Middle frontal gyrus (tissue), 1 donor: ENCODE measurements at regions not wholly inside any gene's neighbourhood (a gene's known extent, or its start where the extent isn't known, plus 50 kb on each side); places are given as distances from the start of the nearest gene placed in this dataset.

Experiments
- DNase-seq: peaks from one replicate; pipeline ENCODE4 v3.0.0-alpha.2; 2015; ENCODE audit warnings: low spot score; ENCODE audit errors: extremely low spot score

DNA sequence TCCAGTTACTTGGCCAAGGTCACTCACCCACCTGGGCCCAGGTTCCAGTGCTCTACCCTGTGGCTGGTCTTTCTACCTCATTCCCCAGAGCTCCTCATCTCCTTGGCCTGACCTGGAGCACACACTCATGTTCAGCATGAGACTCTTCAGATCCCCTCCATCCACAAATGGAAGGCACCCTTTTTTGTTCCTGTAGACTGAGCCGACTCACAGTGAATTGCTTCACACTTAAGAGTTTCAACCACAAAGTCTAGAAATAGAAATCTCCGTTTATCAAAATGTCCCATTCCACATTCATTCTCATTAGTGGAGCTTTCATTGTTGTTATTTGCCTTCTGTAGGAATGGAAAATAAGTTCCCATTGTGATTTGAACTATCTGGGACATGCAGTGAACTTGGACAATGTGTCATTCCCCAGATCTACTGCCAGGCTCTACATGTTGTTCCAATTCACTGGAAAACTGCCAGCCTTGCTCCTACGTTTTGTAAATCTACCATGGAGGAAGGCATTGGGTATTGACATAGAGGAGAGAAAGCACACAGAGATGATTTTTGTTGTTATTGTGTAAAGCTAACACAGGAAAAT lies 125.3 kb upstream of the CELF2 start:
- DNase-seq: no peak

DNA sequence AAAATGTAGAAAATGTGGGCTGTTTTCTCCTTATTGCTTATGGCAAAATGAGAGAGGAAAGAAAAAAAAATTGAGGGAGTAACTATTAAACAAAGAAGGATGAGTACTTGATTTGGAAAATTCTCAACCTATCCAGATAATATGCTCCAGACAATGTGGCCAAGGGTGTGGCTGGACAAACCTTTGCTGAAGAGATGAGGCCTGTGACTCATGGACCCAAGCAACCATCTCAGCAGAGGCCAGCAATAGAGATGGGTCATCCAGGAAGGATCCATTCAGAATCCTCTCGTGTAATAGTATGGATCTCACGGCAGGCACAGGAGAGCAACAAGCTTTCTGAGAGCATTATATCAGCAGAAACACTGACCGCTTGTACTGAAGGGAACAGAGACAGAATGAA lies 120.3 kb upstream of the CELF2 start:
- DNase-seq: no peak

DNA sequence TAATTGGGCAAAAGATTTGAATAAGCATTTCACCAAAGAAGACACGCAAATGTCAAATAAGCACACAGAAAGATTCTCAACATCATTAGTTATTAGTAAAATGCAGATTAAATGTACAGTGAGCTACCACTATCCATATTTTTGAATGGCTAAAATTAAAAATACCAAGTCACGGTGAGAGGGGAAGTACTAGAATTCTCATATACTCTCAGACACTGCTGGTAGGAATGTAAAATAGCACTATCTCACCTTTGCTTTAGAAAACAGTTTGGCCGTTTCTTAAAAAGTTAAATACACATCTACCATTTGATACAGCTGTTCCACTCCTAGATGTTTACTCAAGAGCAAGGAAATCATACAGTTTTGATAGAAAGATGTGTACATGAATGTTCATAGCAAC lies 115.8 kb upstream of the CELF2 start:
- no peak for DNase-seq

GRCh38 chr10:10902951-10903350 lies 114.7 kb upstream of the CELF2 start:
- no peak for DNase-seq

DNA sequence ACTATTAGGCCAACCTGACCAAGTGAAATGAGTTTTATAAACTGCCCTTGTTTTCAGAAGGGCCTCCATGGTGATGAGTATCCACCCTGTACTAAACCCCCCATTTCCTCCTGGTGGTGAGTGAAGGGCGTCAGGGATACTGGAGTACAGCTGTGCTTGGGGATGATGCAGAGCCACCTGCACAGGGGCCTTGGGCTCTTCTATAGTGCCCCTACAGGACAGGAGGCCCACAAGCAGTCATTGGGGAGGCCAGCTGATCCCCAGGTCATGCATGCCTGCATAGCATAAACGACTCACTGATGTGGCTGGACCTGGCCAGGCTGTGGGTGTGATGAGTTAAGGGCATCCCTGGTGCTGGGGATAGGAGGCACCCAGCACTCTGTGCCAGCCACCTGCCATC lies 114.1 kb upstream of the CELF2 start:
- no peak for DNase-seq

GRCh38 chr10:10910634-10911033 lies 107.0 kb upstream of the CELF2 start:
- DNase-seq: no peak

- DNase-seq: no peak
Measured at GRCh38 chr10:10911035-10911434, 106.6 kb upstream of the CELF2 start.

DNA sequence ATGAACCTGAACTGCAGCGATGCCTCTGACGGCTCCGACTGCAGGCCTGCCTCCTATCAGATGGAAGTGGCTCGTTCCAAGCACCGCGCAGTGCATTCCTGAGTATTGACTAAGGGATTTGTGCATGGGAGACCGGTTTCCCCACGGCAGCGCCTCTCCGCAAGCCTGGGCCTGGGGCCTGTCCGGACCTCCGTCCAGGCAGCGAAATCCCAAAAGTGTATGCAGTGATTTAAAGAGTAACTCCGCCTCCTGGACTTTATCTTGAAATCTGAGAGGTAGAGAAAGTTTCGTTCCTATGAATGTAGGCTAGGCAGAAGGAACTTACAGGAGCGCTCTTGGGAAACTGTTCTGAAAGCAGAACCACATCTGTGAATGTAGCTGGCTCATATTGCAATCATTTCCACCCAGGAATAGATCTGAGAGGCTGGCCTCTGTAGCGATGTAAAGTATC lies 106.2 kb upstream of the CELF2 start:
- peak; percentile 13 for DNase-seq

GRCh38 chr10:10914144-10914543 lies 103.5 kb upstream of the CELF2 start:
- DNase-seq: peak; percentile 12

GRCh38 chr10:10915215-10915614 lies 102.5 kb upstream of the CELF2 start:
- DNase-seq: no peak

GRCh38 chr10:10917031-10917430 lies 100.6 kb upstream of the CELF2 start:
- DNase-seq: no peak

- no peak for DNase-seq
Measured at GRCh38 chr10:10919976-10920375, 97.7 kb upstream of the CELF2 start.

- no peak for DNase-seq
Measured at GRCh38 chr10:10921826-10922461, 95.7 kb upstream of the CELF2 start.

GRCh38 chr10:10923029-10923651 lies 94.5 kb upstream of the CELF2 start:
- no peak for DNase-seq

- DNase-seq: no peak
Measured at GRCh38 chr10:10925667-10926066, 92.0 kb upstream of the CELF2 start.

DNA sequence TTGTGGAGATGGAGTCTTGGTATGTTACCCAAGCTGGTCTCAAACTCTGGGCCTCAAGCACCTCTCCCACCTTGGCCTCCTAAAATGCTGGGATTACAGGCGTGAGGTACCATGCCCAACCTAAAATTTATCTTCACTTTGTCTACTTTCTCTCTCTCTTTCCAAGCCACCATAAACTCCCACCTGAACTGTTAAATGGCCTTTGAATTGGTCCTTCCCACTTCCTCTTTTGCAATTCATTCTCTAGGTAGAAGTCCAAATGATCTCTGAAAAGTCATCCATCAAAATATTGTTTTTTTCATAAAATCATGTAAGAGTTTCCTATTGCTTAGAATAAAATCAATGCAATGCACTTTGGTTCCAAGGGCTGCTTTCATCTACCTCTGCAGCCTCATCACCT lies 90.1 kb upstream of the CELF2 start:
- DNase-seq: no peak

GRCh38 chr10:10930979-10931743 lies 86.5 kb upstream of the CELF2 start:
- DNase-seq: no peak

DNA sequence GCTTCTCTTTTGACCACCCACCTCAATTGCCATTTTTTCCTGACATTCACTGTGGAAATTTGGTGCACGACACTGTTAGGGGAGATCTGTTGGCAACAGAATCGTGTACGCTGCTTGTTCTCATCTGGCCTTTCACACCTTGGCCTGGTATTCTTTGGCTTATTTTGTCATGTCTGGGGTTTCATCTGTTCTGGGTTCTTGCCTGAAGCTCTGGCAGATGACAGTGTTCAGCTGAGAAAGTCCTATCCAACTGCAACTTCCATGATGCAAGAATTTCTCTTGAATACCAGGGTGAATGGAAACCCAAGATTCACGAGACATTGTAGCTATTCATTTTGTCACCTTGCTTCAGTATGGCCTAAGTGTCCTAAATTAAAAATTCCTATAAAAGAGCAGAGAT lies 82.6 kb upstream of the CELF2 start:
- DNase-seq: no peak

DNA sequence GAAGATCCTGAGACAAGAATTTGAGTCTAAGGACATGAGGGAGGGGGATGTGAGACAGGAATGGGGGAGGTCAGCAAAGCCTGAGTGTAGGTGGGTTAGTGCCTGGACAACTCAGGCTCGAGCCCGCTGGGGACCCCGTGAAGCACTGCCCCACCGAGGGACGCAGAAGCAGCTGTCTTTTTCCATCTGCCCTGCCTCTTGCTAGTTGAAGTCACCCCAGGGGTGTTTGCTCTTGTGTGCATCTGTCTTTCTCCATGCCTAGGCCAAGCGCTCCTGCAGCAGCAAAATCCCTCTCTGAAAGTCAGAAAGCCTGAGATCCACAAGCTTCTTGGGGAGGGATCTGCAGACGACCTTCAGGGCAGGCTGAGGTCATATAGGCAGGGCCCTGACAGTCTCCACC lies 79.0 kb upstream of the CELF2 start:
- DNase-seq: no peak

DNA sequence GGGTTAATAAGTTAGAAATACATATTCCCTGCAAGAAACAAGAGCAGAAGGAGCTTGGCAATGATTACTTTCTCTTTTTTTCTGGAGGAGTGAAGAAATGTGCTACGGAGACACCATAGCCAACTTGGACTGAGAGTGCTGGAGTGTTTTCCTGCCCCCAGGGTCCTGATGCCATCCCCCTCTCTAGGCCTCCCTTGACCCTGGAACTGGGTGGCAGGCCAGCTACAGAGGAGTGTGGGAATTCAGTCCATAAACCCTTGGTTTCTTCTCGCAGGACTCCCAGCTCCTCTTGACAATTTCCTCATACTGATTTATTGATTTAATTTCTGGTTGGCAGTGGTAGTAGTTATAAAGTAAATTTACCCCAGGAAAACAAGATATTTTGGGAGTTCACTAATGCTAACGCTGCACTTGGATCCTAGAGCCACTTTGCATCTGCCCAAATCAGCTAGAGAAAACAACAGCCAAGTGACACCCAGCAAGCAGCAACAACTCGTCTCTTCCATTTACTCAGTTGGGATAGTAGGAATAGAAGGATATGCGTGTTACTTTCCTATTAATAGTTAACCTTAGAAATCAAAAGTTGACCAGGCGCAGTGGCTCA lies 76.4 kb upstream of the CELF2 start:
- DNase-seq: no peak

GRCh38 chr10:10942441-10942840 lies 75.2 kb upstream of the CELF2 start:
- DNase-seq: no peak

DNA sequence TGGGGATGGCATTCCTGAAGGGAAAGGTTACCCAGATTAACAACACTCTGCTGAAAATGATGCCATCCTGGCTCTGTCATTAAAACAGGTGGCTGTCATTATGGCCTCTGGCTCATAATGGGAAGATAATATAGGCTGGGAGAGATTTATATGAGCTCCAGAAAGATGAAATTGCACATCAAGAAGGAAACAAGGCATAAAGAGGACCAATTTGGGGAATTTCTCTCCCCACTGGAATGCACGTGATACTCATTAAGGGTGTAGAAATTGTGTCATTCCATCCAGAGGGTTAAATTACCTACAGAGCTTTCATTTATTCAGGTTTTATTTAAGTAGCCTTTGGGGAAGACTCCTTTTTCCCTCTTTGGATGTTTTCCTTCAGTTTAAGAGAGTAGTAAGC lies 71.6 kb upstream of the CELF2 start:
- DNase-seq: no peak
